ENCODE measurements at regions not wholly inside any gene's neighbourhood (a gene's known extent, or its start where the extent isn't known, plus 50 kb on each side); places are given as distances from the start of the nearest gene placed in this dataset.

DNA sequence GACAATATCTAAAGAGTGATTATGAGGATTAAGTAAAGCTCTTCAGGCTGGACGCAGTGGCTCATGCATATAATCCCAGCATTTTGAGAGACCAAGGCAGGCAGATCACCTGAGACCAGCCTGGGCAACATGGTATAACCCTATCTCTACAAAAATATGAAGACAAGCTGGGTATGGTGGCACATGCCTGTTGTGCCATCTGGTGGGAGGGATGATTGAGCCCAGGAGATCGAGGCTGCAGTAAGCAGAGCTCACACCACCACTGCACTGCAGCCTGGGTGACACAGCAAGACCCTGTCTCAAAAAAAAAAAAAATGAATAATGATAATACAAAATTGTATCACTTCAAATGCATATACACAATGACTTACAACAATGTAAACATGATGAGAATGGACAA is 195.6 kb upstream of the AUTS2 start:
- Histone ChIP-seq H3K4me2 (ENCODE audit: low read length) (no peak overlapping the region), H3K9me3 (ENCODE audit: low read length) (no peaks in the 10 kb centered on the region; the same call in 1 of the 2 replicates), H3K4me1 (ENCODE audit: insufficient read depth, low read length) (no peaks in the 10 kb centered on the region), H3K4me3 (ENCODE audit: low read length) (no peak overlapping the region), H3K27me3 (ENCODE audit: low read length) (no peaks in the 10 kb centered on the region), H3K27ac (ENCODE audit: low read length) (no peak overlapping the region), H3K36me3 (ENCODE audit: low read depth, low read length) (no peaks in the 10 kb centered on the region), H3F3A (ENCODE audit: low read length, unreplicated experiment) (no peaks in the 10 kb centered on the region), H2AFZ (ENCODE audit: low read length) (no peak overlapping the region), H3K9ac (ENCODE audit: low read length) (no peak overlapping the region), H4K20me1 (ENCODE audit: low read length) (no peaks in the 10 kb centered on the region), H3K9me2 (replicated peaks; ENCODE audit: low read length) (no peaks in the 10 kb centered on the region), H3K79me2 (ENCODE audit: low read length) (no peaks in the 10 kb centered on the region)
- DNase-seq (no peak), ATAC-seq (no peak)
- intact Hi-C loops (cut with micrococcal nuclease), result no loop called here
- TF ChIP-seq, protein P1, sequence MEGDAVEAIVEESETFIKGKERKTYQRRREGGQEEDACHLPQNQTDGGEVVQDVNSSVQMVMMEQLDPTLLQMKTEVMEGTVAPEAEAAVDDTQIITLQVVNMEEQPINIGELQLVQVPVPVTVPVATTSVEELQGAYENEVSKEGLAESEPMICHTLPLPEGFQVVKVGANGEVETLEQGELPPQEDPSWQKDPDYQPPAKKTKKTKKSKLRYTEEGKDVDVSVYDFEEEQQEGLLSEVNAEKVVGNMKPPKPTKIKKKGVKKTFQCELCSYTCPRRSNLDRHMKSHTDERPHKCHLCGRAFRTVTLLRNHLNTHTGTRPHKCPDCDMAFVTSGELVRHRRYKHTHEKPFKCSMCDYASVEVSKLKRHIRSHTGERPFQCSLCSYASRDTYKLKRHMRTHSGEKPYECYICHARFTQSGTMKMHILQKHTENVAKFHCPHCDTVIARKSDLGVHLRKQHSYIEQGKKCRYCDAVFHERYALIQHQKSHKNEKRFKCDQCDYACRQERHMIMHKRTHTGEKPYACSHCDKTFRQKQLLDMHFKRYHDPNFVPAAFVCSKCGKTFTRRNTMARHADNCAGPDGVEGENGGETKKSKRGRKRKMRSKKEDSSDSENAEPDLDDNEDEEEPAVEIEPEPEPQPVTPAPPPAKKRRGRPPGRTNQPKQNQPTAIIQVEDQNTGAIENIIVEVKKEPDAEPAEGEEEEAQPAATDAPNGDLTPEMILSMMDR (conservative IDR thresholded peaks at IDR 0.05; ENCODE audit: low read depth, low read length), result no peak
- TF ChIP-seq EZH2phosphoT487 (IDR thresholded peaks at IDR 0.05; ENCODE audit: borderline replicate concordance, low read length) (no peak), EZH2 (IDR thresholded peaks at IDR 0.05; ENCODE audit: low read length, unreplicated experiment) (no peak)
- BruUV-seq (replicated peaks), result no TSS peak
- POLR2A ChIA-PET (ENCODE audit: unreplicated experiment), result no interaction called here
- CTCF ChIA-PET, result no interaction called here

DNA sequence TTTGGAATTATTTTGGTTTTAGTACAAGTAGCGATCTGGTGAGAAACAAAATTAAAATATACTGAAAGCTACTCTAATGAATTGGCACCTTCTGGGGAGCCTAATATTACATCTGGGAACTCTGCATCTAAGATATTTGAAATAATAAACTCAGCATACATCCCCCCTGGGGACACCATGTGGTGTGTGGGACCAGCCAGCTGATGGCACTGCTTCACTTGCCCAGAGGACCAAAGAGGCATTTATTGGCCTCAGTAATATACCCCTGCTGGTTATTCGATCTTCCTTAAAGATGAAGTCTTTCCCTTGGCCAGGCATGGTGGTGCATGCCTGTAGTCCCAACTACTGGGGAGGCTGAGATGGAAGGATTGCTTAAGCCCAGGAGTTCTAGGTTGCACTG is 195.1 kb upstream of the AUTS2 start:
- H3K4me2 ChIP-seq (ENCODE audit: low read length), result no peak overlapping the region
- no peaks in the 10 kb centered on the region for H3K27me3 ChIP-seq (ENCODE audit: low read length)
- H4K20me1 ChIP-seq (ENCODE audit: low read length), result no peaks in the 10 kb centered on the region
- H2AFZ ChIP-seq (ENCODE audit: low read length), result no peak overlapping the region
- H3K27ac ChIP-seq (ENCODE audit: low read length), result no peak overlapping the region
- BruUV-seq (replicated peaks), result no TSS peak
- intact Hi-C loops (cut with micrococcal nuclease), result no loop called here
- no peaks in the 10 kb centered on the region for H3K9me2 ChIP-seq (replicated peaks; ENCODE audit: low read length)
- no peak for DNase-seq
- H3F3A ChIP-seq (ENCODE audit: low read length, unreplicated experiment), result no peaks in the 10 kb centered on the region
- H3K9ac ChIP-seq (ENCODE audit: low read length), result no peak overlapping the region
- no peaks in the 10 kb centered on the region; the same call in 1 of the 2 replicates for H3K9me3 ChIP-seq (ENCODE audit: low read length)
- no peaks in the 10 kb centered on the region for H3K4me1 ChIP-seq (ENCODE audit: insufficient read depth, low read length)
- H3K36me3 ChIP-seq (ENCODE audit: low read depth, low read length), result no peaks in the 10 kb centered on the region
- POLR2A ChIA-PET (ENCODE audit: unreplicated experiment), result no interaction called here
- TF ChIP-seq, protein P1 (conservative IDR thresholded peaks at IDR 0.05; ENCODE audit: low read depth, low read length), result no peak
- TF ChIP-seq EZH2phosphoT487 (IDR thresholded peaks at IDR 0.05; ENCODE audit: borderline replicate concordance, low read length) (no peak), EZH2 (IDR thresholded peaks at IDR 0.05; ENCODE audit: low read length, unreplicated experiment) (no peak)
- ATAC-seq, result no peak
- no peak overlapping the region for H3K4me3 ChIP-seq (ENCODE audit: low read length)
- no peaks in the 10 kb centered on the region for H3K79me2 ChIP-seq (ENCODE audit: low read length)
- CTCF ChIA-PET, result no interaction called here

DNA sequence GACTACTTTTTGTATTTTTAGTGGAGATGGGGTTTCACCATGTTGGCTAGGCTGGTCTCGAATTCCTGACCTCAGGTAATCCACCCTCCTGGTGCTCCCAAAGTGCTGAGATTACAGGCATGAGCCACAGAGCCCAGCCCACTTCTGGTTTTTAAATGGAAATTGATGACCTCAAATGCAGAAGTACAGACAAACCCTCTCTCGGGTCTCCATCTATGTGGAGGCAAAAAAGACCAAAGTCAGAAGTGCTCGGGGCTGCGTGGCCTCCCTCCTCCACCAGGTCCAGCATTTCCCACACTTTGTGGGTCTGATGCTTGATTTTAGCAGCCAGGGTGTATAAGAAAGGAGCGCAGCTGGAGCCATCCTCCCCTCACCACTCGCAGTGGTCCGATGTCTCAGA is 187.3 kb upstream of the AUTS2 start:
- no peaks in the 10 kb centered on the region for H4K20me1 ChIP-seq (ENCODE audit: low read length)
- ChIA-PET CTCF (no interaction called here), POLR2A (ENCODE audit: unreplicated experiment) (no interaction called here)
- no peaks in the 10 kb centered on the region for H3K27me3 ChIP-seq (ENCODE audit: low read length)
- no peaks in the 10 kb centered on the region for H3K9me2 ChIP-seq (replicated peaks; ENCODE audit: low read length)
- H3K4me2 ChIP-seq (ENCODE audit: low read length), result no peak overlapping the region
- H2AFZ ChIP-seq (ENCODE audit: low read length), result no peak overlapping the region
- no peaks in the 10 kb centered on the region for H3K79me2 ChIP-seq (ENCODE audit: low read length)
- TF ChIP-seq EZH2 (IDR thresholded peaks at IDR 0.05; ENCODE audit: low read length, unreplicated experiment) (no peak), EZH2phosphoT487 (IDR thresholded peaks at IDR 0.05; ENCODE audit: borderline replicate concordance, low read length) (no peak)
- TF ChIP-seq, protein P1 (conservative IDR thresholded peaks at IDR 0.05; ENCODE audit: low read depth, low read length), result no peak
- no peak overlapping the region for H3K27ac ChIP-seq (ENCODE audit: low read length)
- no peak overlapping the region for H3K4me3 ChIP-seq (ENCODE audit: low read length)
- no peaks in the 10 kb centered on the region for H3K9me3 ChIP-seq (ENCODE audit: low read length)
- no TSS peak for BruUV-seq (replicated peaks)
- H3K36me3 ChIP-seq (ENCODE audit: low read depth, low read length), result no peaks in the 10 kb centered on the region
- no peak for DNase-seq
- intact Hi-C loops (cut with micrococcal nuclease), result no loop called here
- H3K9ac ChIP-seq (ENCODE audit: low read length), result no peak overlapping the region
- no peaks in the 10 kb centered on the region for H3K4me1 ChIP-seq (ENCODE audit: insufficient read depth, low read length)
- no peaks in the 10 kb centered on the region for H3F3A ChIP-seq (ENCODE audit: low read length, unreplicated experiment)
- no peak for ATAC-seq
